GM19455 (cell line): ENCODE measurements at regions not wholly inside any gene's neighbourhood (a gene's known extent, or its start where the extent isn't known, plus 50 kb on each side); places are given as distances from the start of the nearest gene placed in this dataset.

Source experiments
- ATAC-seq: cut with Tn5 transposase; IDR thresholded peaks from one replicate; pipeline ENCODE4 v1.9.1; 2021; ENCODE audit not compliant: unreplicated experiment

- no peak for ATAC-seq
These were observed 720.3 kb downstream of the GALR1 start for GRCh38 chr18:77969972-77970371.

- ATAC-seq: no peak
These were observed 721.2 kb downstream of the GALR1 start for GRCh38 chr18:77970814-77971213.

- ATAC-seq: no peak
These were observed 724.1 kb downstream of the GALR1 start for GRCh38 chr18:77973745-77974144.

- no peak for ATAC-seq
These were observed 724.7 kb downstream of the GALR1 start for GRCh38 chr18:77974329-77974728.

GRCh38 chr18:77977331-77977730, 727.7 kb downstream of the GALR1 start:
- ATAC-seq: no peak

- ATAC-seq: no peak
These were observed 730.6 kb downstream of the GALR1 start for GRCh38 chr18:77980275-77980674.

- ATAC-seq: no peak
These were observed 732.2 kb downstream of the GALR1 start for GRCh38 chr18:77981874-77982273.

GRCh38 chr18:77983270-77983669, 733.6 kb downstream of the GALR1 start:
- no peak for ATAC-seq

- ATAC-seq: no peak
These were observed 734.5 kb downstream of the GALR1 start for GRCh38 chr18:77984178-77984577.

- ATAC-seq: no peak
These were observed 735.2 kb downstream of the GALR1 start for GRCh38 chr18:77984833-77985232.

- ATAC-seq: no peak
These were observed 736.1 kb downstream of the GALR1 start for GRCh38 chr18:77985526-77986281.

- no peak for ATAC-seq
These were observed 740.5 kb downstream of the GALR1 start for GRCh38 chr18:77990131-77990530.

- ATAC-seq: no peak
These were observed 741.3 kb downstream of the GALR1 start for GRCh38 chr18:77990901-77991300.

GRCh38 chr18:77992057-77992456, 742.4 kb downstream of the GALR1 start:
- no peak for ATAC-seq

GRCh38 chr18:77993188-77993981, 743.7 kb downstream of the GALR1 start:
- no peak for ATAC-seq

GRCh38 chr18:77995593-77995992, 745.9 kb downstream of the GALR1 start:
- no peak for ATAC-seq

- no peak for ATAC-seq
These were observed 747.1 kb downstream of the GALR1 start for GRCh38 chr18:77996737-77997136.

- ATAC-seq: no peak
These were observed 752.2 kb downstream of the GALR1 start for GRCh38 chr18:78001811-78002210.

- no peak for ATAC-seq
These were observed 756.5 kb downstream of the GALR1 start for GRCh38 chr18:78006006-78006773.

- ATAC-seq: no peak
These were observed 757.2 kb downstream of the GALR1 start for GRCh38 chr18:78006774-78007260.

GRCh38 chr18:78010363-78010762, 760.7 kb downstream of the GALR1 start:
- ATAC-seq: no peak
